Naive thymus-derived CD4-positive, alpha-beta T cell (primary cell): ENCODE measurements at regions not wholly inside any gene's neighbourhood (a gene's known extent, or its start where the extent isn't known, plus 50 kb on each side); places are given as distances from the start of the nearest gene placed in this dataset.

Experiments
- ATAC-seq: fragments of 150-1000 bp; cut with Tn5 transposase; 2 replicates; pipeline ENCODE4 v1.10.0; 2021; ENCODE audit warnings: mild to moderate bottlenecking, moderate library complexity
- CTCF ChIA-PET: fragments of 350-600 bp; sonication (Branson Sonifier 250); formaldehyde crosslinking; loops from one replicate; lab custom pipeline; 2021; ENCODE audit warnings: antibody characterized with exemption; lab: Charles Lee
- POLR2A ChIA-PET: fragments of 350-600 bp; sonication (Branson Sonifier 250); formaldehyde crosslinking; loops from one replicate; lab custom pipeline; 2021; ENCODE audit warnings: antibody characterized with exemption, inconsistent platforms; lab: Charles Lee
- DNase-seq, 9 donors: peaks; one replicate each; pipeline versions ENCODE4 v3.0.0 to v3.0.0-alpha.2; 2020 to 2022; ENCODE audit warnings: mixed read lengths in 1 of 9
- H3K27ac ChIP-seq: one replicate; pipeline ENCODE4 v1.7.0; 2013; ENCODE audit warnings: mild to moderate bottlenecking, low read depth, low read length, moderate library complexity
- H3K27me3 ChIP-seq, 2 donors: one replicate each; pipeline ENCODE4 v1.7.0; 2013; ENCODE audit warnings: low read length in 2 of 2, mild to moderate bottlenecking in 2 of 2, moderate library complexity in 2 of 2; ENCODE audit not compliant: control insufficient read depth in 2 of 2, insufficient read depth in 2 of 2
- H3K36me3 ChIP-seq, 3 experiments: 1 replicate in 2 of 3; 2 replicates in 1 of 3; pipeline ENCODE4 v1.7.0; 2013; ENCODE audit warnings: low read length in 3 of 3, mild to moderate bottlenecking in 3 of 3, moderate library complexity in 1 of 3; ENCODE audit not compliant: insufficient read depth in 3 of 3, control insufficient read depth in 2 of 3
- H3K4me1 ChIP-seq, 2 donors: one replicate each; pipeline ENCODE4 v1.7.0; 2013; ENCODE audit warnings: low read length in 2 of 2, mild to moderate bottlenecking in 2 of 2, moderate library complexity in 1 of 2; ENCODE audit not compliant: control insufficient read depth in 2 of 2, insufficient read depth in 2 of 2
- H3K4me3 ChIP-seq: 2 replicates; pipeline ENCODE4 v1.7.0; 2013; ENCODE audit warnings: mild to moderate bottlenecking, low read length
- H3K9me3 ChIP-seq, 3 experiments: 1 replicate in 2 of 3; 2 replicates in 1 of 3; pipeline ENCODE4 v1.7.0; 2013; ENCODE audit warnings: low read length in 3 of 3; ENCODE audit not compliant: control insufficient read depth in 2 of 3
- H3K27ac Mint-ChIP-seq, 9 donors: one replicate each; pipeline ENCODE4 v1.8.0; 2020 to 2022; ENCODE audit warnings: mixed read lengths in 9 of 9, mild to moderate bottlenecking in 8 of 9, moderate library complexity in 5 of 9, inconsistent platforms in 2 of 9
- H3K27me3 Mint-ChIP-seq, 5 donors: one replicate each; pipeline ENCODE4 v1.8.0; 2021 to 2022; ENCODE audit warnings: mixed read lengths in 5 of 5, mild to moderate bottlenecking in 1 of 5
- H3K36me3 Mint-ChIP-seq, 5 donors: one replicate each; pipeline ENCODE4 v1.8.0; 2020 to 2022; ENCODE audit warnings: mixed read lengths in 5 of 5, mild to moderate bottlenecking in 3 of 5, inconsistent platforms in 1 of 5
- H3K4me1 Mint-ChIP-seq, 7 donors: one replicate each; pipeline ENCODE4 v1.8.0; 2020 to 2022; ENCODE audit warnings: mixed read lengths in 7 of 7, mild to moderate bottlenecking in 3 of 7, inconsistent platforms in 1 of 7
- H3K4me3 Mint-ChIP-seq, 10 donors: one replicate each; pipeline ENCODE4 v1.8.0; 2020 to 2022; ENCODE audit warnings: mild to moderate bottlenecking in 10 of 10, mixed read lengths in 10 of 10, moderate library complexity in 6 of 10, inconsistent platforms in 2 of 10
- H3K9me3 Mint-ChIP-seq, 11 donors: one replicate each; pipeline ENCODE4 v1.8.0; 2020 to 2022; ENCODE audit warnings: mixed read lengths in 11 of 11, mild to moderate bottlenecking in 4 of 11, inconsistent platforms in 1 of 11, moderate library complexity in 1 of 11
- intact Hi-C, 2 donors: fragments of 100-400 bp; cut with micrococcal nuclease; formaldehyde crosslinking; loops; one replicate each; pipeline ENCODE4 v1.15.1; 2023

- H3K9me3 ChIP-seq, result no peaks in the 10 kb centered on the region
- H3K36me3 ChIP-seq, result no peaks in the 10 kb centered on the region
- no peaks in the 10 kb centered on the region for H3K4me1 ChIP-seq
- ATAC-seq (no peak), DNase-seq (no peak)
- ChIA-PET CTCF (no interaction called here), POLR2A (no interaction called here)
- intact Hi-C loops, result no loop called here
- Mint-ChIP-seq H3K36me3 (no peaks in the 10 kb centered on the region), H3K27ac (no peak overlapping the region), H3K9me3 (peaks cover 0 to 2% (median 0%) of the 10 kb centered on the region in 11 donors), H3K4me1 (no peaks in the 10 kb centered on the region), H3K4me3 (no peak overlapping the region), H3K27me3 (peaks cover 0 to 16% (median 7%) of the 10 kb centered on the region in 5 donors)
- no peak overlapping the region for H3K27ac ChIP-seq
- H3K4me3 ChIP-seq, result no peak overlapping the region
- H3K27me3 ChIP-seq, result no peaks in the 10 kb centered on the region
These were observed 225.9 kb upstream of the MYO3A start for GRCh38 chr10:25707976-25708671.

GRCh38 chr10:25713894-25714240 lies 220.2 kb upstream of the MYO3A start:
- Mint-ChIP-seq H3K27me3 (peaks cover 0 to 23% (median 14%) of the 10 kb centered on the region in 5 donors), H3K36me3 (no peaks in the 10 kb centered on the region), H3K27ac (no peak overlapping the region), H3K4me1 (no peaks in the 10 kb centered on the region), H3K9me3 (peaks cover 0 to 2% (median 0%) of the 10 kb centered on the region in 11 donors), H3K4me3 (no peak overlapping the region)
- no peak for DNase-seq
- Histone ChIP-seq H3K4me3 (no peak overlapping the region), H3K9me3 (no peaks in the 10 kb centered on the region), H3K27ac (no peak overlapping the region), H3K36me3 (no peaks in the 10 kb centered on the region), H3K27me3 (no peaks in the 10 kb centered on the region), H3K4me1 (no peaks in the 10 kb centered on the region)
- ChIA-PET CTCF (no interaction called here), POLR2A (no interaction called here)
- intact Hi-C loops, result no loop called here
- no peak for ATAC-seq

GRCh38 chr10:25724241-25724640 lies 209.8 kb upstream of the MYO3A start:
- ATAC-seq (no peak), DNase-seq (no peak)
- no peaks in the 10 kb centered on the region for H3K9me3 ChIP-seq
- Mint-ChIP-seq H3K27ac (no peak overlapping the region), H3K4me3 (no peak overlapping the region), H3K36me3 (no peaks in the 10 kb centered on the region), H3K9me3 (no peaks in the 10 kb centered on the region), H3K27me3 (peaks cover 0 to 29% (median 16%) of the 10 kb centered on the region in 5 donors), H3K4me1 (peaks cover 0 to 3% (median 0%) of the 10 kb centered on the region in 7 donors)
- H3K27ac ChIP-seq, result no peak overlapping the region
- H3K4me1 ChIP-seq, result no peaks in the 10 kb centered on the region
- CTCF ChIA-PET, result no interaction called here
- POLR2A ChIA-PET, result no interaction called here
- intact Hi-C loops, result no loop called here
- H3K27me3 ChIP-seq, result no peaks in the 10 kb centered on the region
- H3K36me3 ChIP-seq, result no peaks in the 10 kb centered on the region
- no peak overlapping the region for H3K4me3 ChIP-seq

- H3K27me3 ChIP-seq, result no peaks in the 10 kb centered on the region
- DNase-seq (peak in 5 of 9 donors; percentile 13 to 31 (median 18)), ATAC-seq (no peak)
- Mint-ChIP-seq H3K36me3 (no peaks in the 10 kb centered on the region), H3K4me3 (no peak overlapping the region), H3K9me3 (peaks cover 0 to 2% (median 0%) of the 10 kb centered on the region in 11 donors), H3K4me1 (peaks cover 0 to 3% (median 0%) of the 10 kb centered on the region in 7 donors), H3K27ac (no peak overlapping the region), H3K27me3 (peaks cover 0 to 34% (median 21%) of the 10 kb centered on the region in 5 donors)
- no peaks in the 10 kb centered on the region for H3K4me1 ChIP-seq
- ChIA-PET CTCF (no interaction called here), POLR2A (no interaction called here)
- H3K27ac ChIP-seq, result no peak overlapping the region
- no peaks in the 10 kb centered on the region for H3K9me3 ChIP-seq
- H3K36me3 ChIP-seq, result no peaks in the 10 kb centered on the region
- H3K4me3 ChIP-seq, result no peak overlapping the region
- intact Hi-C loops, result loop anchor here in 1 of 2 donors (2.0 to 5.0 kb wide), 3 partner anchors 831 to 1156 kb away; no protein-coding TSS in a partner anchor
These were observed 207.9 kb upstream of the MYO3A start for GRCh38 chr10:25725917-25726716.

GRCh38 chr10:25738776-25739175 lies 195.3 kb upstream of the MYO3A start:
- H3K9me3 Mint-ChIP-seq, result peaks cover 0 to 8% (median 0%) of the 10 kb centered on the region in 11 donors
- intact Hi-C loops, result no loop called here
- peaks cover 0 to 27% (median 8%) of the 10 kb centered on the region in 5 donors for H3K27me3 Mint-ChIP-seq
- Histone ChIP-seq H3K9me3 (no peaks in the 10 kb centered on the region), H3K4me1 (no peaks in the 10 kb centered on the region), H3K36me3 (no peaks in the 10 kb centered on the region), H3K27ac (no peak overlapping the region), H3K27me3 (no peaks in the 10 kb centered on the region), H3K4me3 (no peak overlapping the region)
- H3K27ac Mint-ChIP-seq, result no peak overlapping the region
- POLR2A ChIA-PET, result no interaction called here
- no peak for DNase-seq
- CTCF ChIA-PET, result no interaction called here
- ATAC-seq, result no peak
- H3K36me3 Mint-ChIP-seq, result no peaks in the 10 kb centered on the region
- no peak overlapping the region for H3K4me3 Mint-ChIP-seq
- H3K4me1 Mint-ChIP-seq, result no peaks in the 10 kb centered on the region

GRCh38 chr10:25743832-25744231 lies 190.2 kb upstream of the MYO3A start:
- H3K27me3 ChIP-seq, result no peaks in the 10 kb centered on the region
- Mint-ChIP-seq H3K9me3 (peaks cover 0 to 2% (median 0%) of the 10 kb centered on the region in 11 donors), H3K36me3 (no peaks in the 10 kb centered on the region), H3K4me1 (no peaks in the 10 kb centered on the region), H3K4me3 (no peak overlapping the region), H3K27me3 (peaks cover 0 to 20% (median 5%) of the 10 kb centered on the region in 5 donors), H3K27ac (no peak overlapping the region)
- H3K36me3 ChIP-seq, result no peaks in the 10 kb centered on the region
- no peak overlapping the region for H3K27ac ChIP-seq
- DNase-seq (no peak), ATAC-seq (no peak)
- ChIA-PET CTCF (interaction anchor here (0.8 kb wide), 1 partner anchor 13 kb away, joined by 3 read pairs; no protein-coding TSS in a partner anchor), POLR2A (no interaction called here)
- intact Hi-C loops, result no loop called here
- no peaks in the 10 kb centered on the region for H3K9me3 ChIP-seq
- no peak overlapping the region for H3K4me3 ChIP-seq
- no peaks in the 10 kb centered on the region for H3K4me1 ChIP-seq
